PC-3 (cell line): ENCODE measurements at regions not wholly inside any gene's neighbourhood (a gene's known extent, or its start where the extent isn't known, plus 50 kb on each side); places are given as distances from the start of the nearest gene placed in this dataset.

Source experiments
- ATAC-seq: fragments of 200-7000 bp; cut with Tn5 transposase; 2 replicates; pipeline ENCODE4 v1.9.1; 2020; ENCODE audit warnings: mild to moderate bottlenecking, moderate library complexity
- BruUV-seq: library from RNA; stranded (reverse); fragments of 400-500 nt; replicated peaks from 2 replicates; lab custom pipeline; 2021; lab: Mats Ljungman, UMichigan
- CTCF ChIA-PET: fragments of 300-600 bp; sonication (Branson Sonifier 250); formaldehyde crosslinking; loops from one replicate; lab custom pipeline; 2022; ENCODE audit warnings: antibody characterized with exemption; lab: Charles Lee
- POLR2A ChIA-PET: fragments of 300-600 bp; sonication (Branson Sonifier 250); formaldehyde crosslinking; loops from one replicate; lab custom pipeline; 2022; ENCODE audit warnings: antibody characterized with exemption; ENCODE audit not compliant: unreplicated experiment; lab: Charles Lee
- DNase-seq: peaks from one replicate; pipeline ENCODE4 v3.0.0-alpha.2; 2015
- H2AFZ ChIP-seq: fragments of 300-600 bp; sonication (generic); 2 replicates; pipeline ENCODE4 v1.6.0; 2016; ENCODE audit warnings: antibody characterized with exemption, low read length
- H3F3A ChIP-seq: fragments of 300-600 bp; sonication (generic); one replicate; pipeline ENCODE4 v1.6.0; 2017; ENCODE audit warnings: antibody characterized with exemption, low read length, control low read depth, mild to moderate bottlenecking; ENCODE audit not compliant: unreplicated experiment
- H3K27ac ChIP-seq: fragments of 300-600 bp; sonication (generic); 2 replicates; pipeline ENCODE4 v1.5.1; 2016; ENCODE audit warnings: mild to moderate bottlenecking, low read length
- H3K27me3 ChIP-seq: fragments of 300-600 bp; sonication (generic); 2 replicates; pipeline ENCODE4 v1.6.1; 2016; ENCODE audit warnings: low read length, mixed read lengths
- H3K36me3 ChIP-seq: fragments of 300-600 bp; sonication (generic); 2 replicates; pipeline ENCODE4 v1.6.1; 2016; ENCODE audit warnings: low read depth, mixed run types, low read length, mixed read lengths
- H3K4me1 ChIP-seq: fragments of 300-600 bp; sonication (generic); 2 replicates; pipeline ENCODE4 v1.5.1; 2016; ENCODE audit warnings: low read length; ENCODE audit not compliant: insufficient read depth
- H3K4me2 ChIP-seq: fragments of 300-600 bp; sonication (generic); 2 replicates; pipeline ENCODE4 v1.6.0; 2016; ENCODE audit warnings: low read length
- H3K4me3 ChIP-seq: fragments of 300-600 bp; sonication (generic); 2 replicates; pipeline ENCODE4 v1.5.1; 2016; ENCODE audit warnings: mild to moderate bottlenecking, low read length, mixed read lengths
- H3K79me2 ChIP-seq: fragments of 300-600 bp; sonication (generic); 2 replicates; pipeline ENCODE4 v1.6.1; 2017; ENCODE audit warnings: low read length, mixed read lengths
- H3K9ac ChIP-seq: fragments of 300-600 bp; sonication (generic); 2 replicates; pipeline ENCODE4 v1.6.0; 2016; ENCODE audit warnings: mild to moderate bottlenecking, low read length
- H3K9me2 ChIP-seq: fragments of 300-600 bp; sonication (generic); replicated peaks from 2 replicates; pipeline ENCODE4 v1.6.1; 2016; ENCODE audit warnings: mixed run types, low read length, mixed read lengths
- H3K9me3 ChIP-seq: fragments of 300-600 bp; sonication (generic); 2 replicates; pipeline ENCODE4 v1.6.1; 2016; ENCODE audit warnings: low read length, mixed read lengths
- H4K20me1 ChIP-seq: fragments of 300-600 bp; sonication (generic); 2 replicates; pipeline ENCODE4 v1.6.1; 2016; ENCODE audit warnings: low read length, mixed read lengths
- EZH2 ChIP-seq: fragments of 300-600 bp; sonication (generic); IDR thresholded peaks from one replicate; pipeline ENCODE4 v1.6.1; 2017; ENCODE audit warnings: antibody characterized with exemption, mild to moderate bottlenecking, low read length; ENCODE audit not compliant: unreplicated experiment
- EZH2phosphoT487 ChIP-seq: fragments of 300-600 bp; sonication (generic); IDR thresholded peaks from 2 replicates; pipeline ENCODE4 v1.6.1; 2018; ENCODE audit warnings: mild to moderate bottlenecking, antibody characterized with exemption, low read length, borderline replicate concordance
- intact Hi-C: fragments of 100-400 bp; cut with micrococcal nuclease; formaldehyde crosslinking; loops from 2 replicates; pipeline ENCODE4 v1.9.0; 2023
- TF ChIP-seq, protein P1 (sequence below): fragments of 300-600 bp; sonication (generic); conservative IDR thresholded peaks from 2 replicates; pipeline ENCODE4 v1.5.1; 2017; ENCODE audit warnings: antibody characterized with exemption, low read depth, mild to moderate bottlenecking, low read length

DNA sequence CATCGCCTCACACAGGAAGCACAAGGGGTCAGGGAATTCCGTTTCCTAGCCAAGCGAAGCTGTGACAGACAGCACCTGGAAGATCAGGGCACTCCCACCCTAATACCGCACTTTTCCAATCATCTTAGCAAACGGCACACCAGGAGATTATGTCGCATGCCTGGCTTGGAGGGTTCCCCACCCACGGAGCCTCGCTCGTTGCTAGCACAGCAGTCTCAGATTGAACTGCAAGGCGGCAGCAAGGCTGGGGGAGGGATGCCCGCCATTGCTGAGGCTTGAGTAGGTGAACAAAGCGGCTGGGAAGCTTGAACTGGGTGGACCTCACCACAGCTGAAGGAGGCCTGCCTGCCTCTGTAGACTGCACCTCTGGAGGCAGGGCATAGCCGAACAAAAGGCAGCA lies 384.8 kb downstream of the CNTN6 start:
- H3K9me3 ChIP-seq = 0 out of 2 replicates have a peak, but pooled peaks cover 4% of the 10 kb centered on the region
- H3K79me2 ChIP-seq = no peaks in the 10 kb centered on the region
- H3K36me3 ChIP-seq = no peaks in the 10 kb centered on the region
- no TSS peak for BruUV-seq
- DNase-seq (no peak), ATAC-seq (no peak)
- no peaks in the 10 kb centered on the region for H3K27me3 ChIP-seq
- intact Hi-C loops = no loop called here
- no peaks in the 10 kb centered on the region for H3K4me1 ChIP-seq
- CTCF ChIA-PET = no interaction called here
- POLR2A ChIA-PET = no interaction called here
- H3K9ac ChIP-seq = no peak overlapping the region
- H3K9me2 ChIP-seq = no peaks in the 10 kb centered on the region
- no peak overlapping the region for H2AFZ ChIP-seq
- H3K27ac ChIP-seq = no peak overlapping the region
- TF ChIP-seq EZH2 = no peak
- TF ChIP-seq, protein P1, sequence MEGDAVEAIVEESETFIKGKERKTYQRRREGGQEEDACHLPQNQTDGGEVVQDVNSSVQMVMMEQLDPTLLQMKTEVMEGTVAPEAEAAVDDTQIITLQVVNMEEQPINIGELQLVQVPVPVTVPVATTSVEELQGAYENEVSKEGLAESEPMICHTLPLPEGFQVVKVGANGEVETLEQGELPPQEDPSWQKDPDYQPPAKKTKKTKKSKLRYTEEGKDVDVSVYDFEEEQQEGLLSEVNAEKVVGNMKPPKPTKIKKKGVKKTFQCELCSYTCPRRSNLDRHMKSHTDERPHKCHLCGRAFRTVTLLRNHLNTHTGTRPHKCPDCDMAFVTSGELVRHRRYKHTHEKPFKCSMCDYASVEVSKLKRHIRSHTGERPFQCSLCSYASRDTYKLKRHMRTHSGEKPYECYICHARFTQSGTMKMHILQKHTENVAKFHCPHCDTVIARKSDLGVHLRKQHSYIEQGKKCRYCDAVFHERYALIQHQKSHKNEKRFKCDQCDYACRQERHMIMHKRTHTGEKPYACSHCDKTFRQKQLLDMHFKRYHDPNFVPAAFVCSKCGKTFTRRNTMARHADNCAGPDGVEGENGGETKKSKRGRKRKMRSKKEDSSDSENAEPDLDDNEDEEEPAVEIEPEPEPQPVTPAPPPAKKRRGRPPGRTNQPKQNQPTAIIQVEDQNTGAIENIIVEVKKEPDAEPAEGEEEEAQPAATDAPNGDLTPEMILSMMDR = no peak
- no peak overlapping the region for H3K4me3 ChIP-seq
- H4K20me1 ChIP-seq = no peaks in the 10 kb centered on the region
- no peak overlapping the region for H3K4me2 ChIP-seq
- no peaks in the 10 kb centered on the region for H3F3A ChIP-seq

DNA sequence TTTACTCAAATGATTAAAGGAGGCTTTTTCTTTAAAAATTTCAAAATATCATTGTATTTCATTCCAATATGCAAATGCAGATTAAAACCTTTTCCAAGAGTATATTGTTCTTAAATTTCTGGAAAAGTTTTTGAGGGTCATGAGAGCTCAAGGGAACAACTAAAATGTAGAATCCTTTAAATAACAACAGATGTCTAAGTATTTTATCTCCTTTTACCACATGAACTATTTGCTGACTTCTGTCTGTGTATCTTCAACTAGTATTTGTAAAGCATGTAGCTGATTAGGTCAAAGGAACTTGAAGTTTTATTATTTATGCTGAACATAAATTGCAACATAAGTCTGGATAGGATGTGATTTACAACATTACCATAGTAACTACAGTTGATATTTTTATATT lies 402.6 kb downstream of the CNTN6 start:
- TF ChIP-seq, protein P1 = no peak
- TF ChIP-seq EZH2phosphoT487 = no peak
- no peak for TF ChIP-seq EZH2
- Histone ChIP-seq H3K9me3 (peaks cover 37% of the 10 kb centered on the region), H3K27ac (no peak overlapping the region), H3K9me2 (no peaks in the 10 kb centered on the region), H3K4me3 (no peak overlapping the region), H3K9ac (no peak overlapping the region), H3K79me2 (no peaks in the 10 kb centered on the region), H3K27me3 (no peaks in the 10 kb centered on the region), H4K20me1 (no peaks in the 10 kb centered on the region), H2AFZ (no peak overlapping the region), H3K4me2 (no peak overlapping the region), H3F3A (no peaks in the 10 kb centered on the region), H3K4me1 (no peaks in the 10 kb centered on the region), H3K36me3 (no peaks in the 10 kb centered on the region)
- BruUV-seq = no TSS peak
- no peak for DNase-seq
- ATAC-seq = no peak
- CTCF ChIA-PET = no interaction called here
- intact Hi-C loops = no loop called here
- POLR2A ChIA-PET = no interaction called here

- Histone ChIP-seq H3K36me3 (no peaks in the 10 kb centered on the region), H4K20me1 (no peaks in the 10 kb centered on the region), H3K27ac (no peak overlapping the region), H3K9ac (no peak overlapping the region), H3K79me2 (no peaks in the 10 kb centered on the region), H3K27me3 (no peaks in the 10 kb centered on the region), H3K4me1 (no peaks in the 10 kb centered on the region), H3K4me2 (no peak overlapping the region), H2AFZ (no peak overlapping the region), H3K4me3 (no peak overlapping the region), H3K9me3 (peaks cover 27% of the 10 kb centered on the region; the same call in 1 of the 2 replicates), H3F3A (no peaks in the 10 kb centered on the region), H3K9me2 (no peaks in the 10 kb centered on the region)
- ATAC-seq (no peak), DNase-seq (no peak)
- no TSS peak for BruUV-seq
- ChIA-PET CTCF (no interaction called here), POLR2A (no interaction called here)
- intact Hi-C loops = no loop called here
- no peak for TF ChIP-seq EZH2
- TF ChIP-seq, protein P1 = no peak
- TF ChIP-seq EZH2phosphoT487 = no peak
Observed at GRCh38 chr3:1499694-1500093, 406.9 kb downstream of the CNTN6 start.
